H1 (cell line): ENCODE measurements at regions not wholly inside any gene's neighbourhood (a gene's known extent, or its start where the extent isn't known, plus 50 kb on each side); places are given as distances from the start of the nearest gene placed in this dataset.

ENCODE experiments used
- CTCF ChIA-PET: fragments of 300-600 bp; sonication (Branson Sonifier 250); formaldehyde crosslinking; loops from one replicate; lab custom pipeline; 2021; ENCODE audit not compliant: partially characterized antibody; lab: Charles Lee
- POLR2A ChIA-PET: fragments of 300-600 bp; sonication (Branson Sonifier 250); formaldehyde crosslinking; loops from one replicate; lab custom pipeline; 2021; ENCODE audit warnings: inconsistent platforms; ENCODE audit not compliant: partially characterized antibody; lab: Charles Lee
- DNase-seq, 2 experiments: peaks; one replicate each; pipeline versions ENCODE4 v3.0.0 to v3.0.0-alpha.2; 2010 to 2022; ENCODE audit warnings: low spot score in 2 of 2, low read depth in 1 of 2, mixed read lengths in 1 of 2
- FAIRE-seq: peaks from 2 replicates; lab custom pipeline; 2011; peaks lifted over from hg19 to GRCh38; lab: Jason Lieb, UNC
- H2AFZ ChIP-seq: 2 replicates; pipeline ENCODE4 v1.8.1; 2012; ENCODE audit warnings: low read length, inconsistent platforms
- H2AK5ac ChIP-seq: 2 replicates; pipeline ENCODE4 v1.6.1; 2013; ENCODE audit warnings: low read depth, low read length
- H2BK120ac ChIP-seq: replicated peaks from 2 replicates; pipeline ENCODE3; 2013; ENCODE audit warnings: low read depth, low read length, inconsistent platforms
- H2BK12ac ChIP-seq: 2 replicates; pipeline ENCODE4 v1.6.1; 2013; ENCODE audit warnings: low read depth, low read length
- H2BK15ac ChIP-seq: 2 replicates; pipeline ENCODE4 v1.6.1; 2013; ENCODE audit warnings: low read length
- H2BK20ac ChIP-seq: 2 replicates; pipeline ENCODE4 v1.6.1; 2013; ENCODE audit warnings: low read length
- H2BK5ac ChIP-seq: 2 replicates; pipeline ENCODE4 v1.6.1; 2013; ENCODE audit warnings: low read depth, low read length
- H3K14ac ChIP-seq: 2 replicates; pipeline ENCODE4 v1.6.1; 2013; ENCODE audit warnings: inconsistent platforms; ENCODE audit not compliant: insufficient read length
- H3K18ac ChIP-seq: 2 replicates; pipeline ENCODE4 v1.6.1; 2013; ENCODE audit warnings: low read length; ENCODE audit errors: extremely low read depth
- H3K23ac ChIP-seq: 2 replicates; pipeline ENCODE4 v1.6.1; 2013; ENCODE audit warnings: inconsistent platforms; ENCODE audit not compliant: insufficient read length
- H3K23me2 ChIP-seq: 2 replicates; pipeline ENCODE4 v1.6.1; 2013; ENCODE audit warnings: low read depth, low read length
- H3K27ac ChIP-seq: 2 replicates; pipeline ENCODE4 v1.6.1; 2011; ENCODE audit warnings: low read depth, low read length, inconsistent platforms
- H3K27me3 ChIP-seq, 4 experiments: replicated peaks in 1 of 4; 1 replicate in 1 of 4; 2 replicates in 3 of 4; pipeline versions ENCODE4 v1.6.1 to v1.8.1; 2011 to 2013; ENCODE audit warnings: low read length in 3 of 4, mild to moderate bottlenecking in 3 of 4, inconsistent platforms in 2 of 4, mixed read lengths in 2 of 4, moderate library complexity in 1 of 4; ENCODE audit not compliant: control insufficient read depth in 3 of 4, insufficient read depth in 3 of 4; ENCODE audit errors: extremely low read depth in 1 of 4
- H3K36me3 ChIP-seq, 4 experiments: 2 replicates each; pipeline versions ENCODE4 v1.6.1 to v1.8.1; 2011 to 2013; ENCODE audit warnings: mild to moderate bottlenecking in 4 of 4, low read length in 3 of 4, moderate library complexity in 2 of 4, control low read depth in 1 of 4, inconsistent platforms in 1 of 4; ENCODE audit not compliant: insufficient read depth in 4 of 4, control insufficient read depth in 2 of 4
- H3K4ac ChIP-seq: replicated peaks from 2 replicates; pipeline ENCODE3; 2013; ENCODE audit warnings: low read length, low read depth, mixed read lengths, inconsistent platforms; ENCODE audit not compliant: insufficient read length
- H3K4me1 ChIP-seq, 4 experiments: replicated peaks in 1 of 4; 1 replicate in 1 of 4; 2 replicates in 3 of 4; pipeline versions ENCODE4 v1.6.1 to v1.8.1; 2011 to 2013; ENCODE audit warnings: low read length in 3 of 4, inconsistent platforms in 2 of 4, mixed read lengths in 1 of 4; ENCODE audit not compliant: insufficient read depth in 4 of 4, control insufficient read depth in 3 of 4
- H3K4me2 ChIP-seq, 2 experiments: 2 replicates each; pipeline versions ENCODE4 v1.6.1 to v1.8.1; 2011 to 2013; ENCODE audit warnings: low read depth in 2 of 2, low read length in 2 of 2, control low read depth in 1 of 2, inconsistent platforms in 1 of 2, mild to moderate bottlenecking in 1 of 2; ENCODE audit not compliant: insufficient read depth in 1 of 2
- H3K4me3 ChIP-seq, 4 experiments: fragments of 200-600, 300-600 bp in 1 of 4; sonication (generic), shearing (Covaris generic), sonication (Bioruptor Twin) in 1 of 4; 2 replicates each; pipeline versions ENCODE4 v1.5.1 to v1.8.1; 2011 to 2016; ENCODE audit warnings: low read length in 4 of 4, low read depth in 3 of 4, control low read depth in 2 of 4, inconsistent platforms in 2 of 4, mild to moderate bottlenecking in 2 of 4, mixed read lengths in 1 of 4, moderate library complexity in 1 of 4; ENCODE audit not compliant: insufficient read depth in 2 of 4; ENCODE audit errors: extremely low read depth in 1 of 4
- H3K56ac ChIP-seq: replicated peaks from 2 replicates; pipeline ENCODE3; 2013; ENCODE audit warnings: low read depth, mild to moderate bottlenecking, mixed read lengths, low read length, inconsistent platforms; ENCODE audit not compliant: insufficient read length
- H3K79me1 ChIP-seq: 2 replicates; pipeline ENCODE4 v1.6.1; 2013; ENCODE audit warnings: low read depth, low read length, control low read depth
- H3K79me2 ChIP-seq, 2 experiments: 2 replicates each; pipeline versions ENCODE4 v1.6.1 to v1.8.1; 2012 to 2013; ENCODE audit warnings: low read length in 2 of 2, mild to moderate bottlenecking in 2 of 2, inconsistent platforms in 1 of 2; ENCODE audit not compliant: insufficient read depth in 2 of 2, control insufficient read depth in 1 of 2
- H3K9ac ChIP-seq, 4 experiments: replicated peaks in 1 of 4; 1 replicate in 1 of 4; 2 replicates in 3 of 4; pipeline versions ENCODE4 v1.6.1 to v1.8.1; 2011 to 2013; ENCODE audit warnings: low read depth in 3 of 4, low read length in 3 of 4, control low read depth in 2 of 4, mild to moderate bottlenecking in 2 of 4, moderate library complexity in 2 of 4, inconsistent platforms in 1 of 4; ENCODE audit errors: extremely low read depth in 1 of 4
- H3K9me3 ChIP-seq, 2 experiments: 2 replicates each; pipeline versions ENCODE4 v1.6.1 to v1.8.1; 2012 to 2013; ENCODE audit warnings: mild to moderate bottlenecking in 2 of 2, moderate library complexity in 2 of 2, control low read depth in 1 of 2, inconsistent platforms in 1 of 2, low read depth in 1 of 2, low read length in 1 of 2, mixed read lengths in 1 of 2; ENCODE audit not compliant: insufficient read depth in 2 of 2
- H4K20me1 ChIP-seq, 2 experiments: replicated peaks in 1 of 2; 2 replicates each; pipeline versions ENCODE3 to v1.8.1; 2011 to 2013; ENCODE audit warnings: inconsistent platforms in 2 of 2, low read length in 2 of 2, mild to moderate bottlenecking in 1 of 2; ENCODE audit not compliant: insufficient read depth in 2 of 2, control insufficient read depth in 1 of 2
- H4K5ac ChIP-seq: 2 replicates; pipeline ENCODE4 v1.6.1; 2013; ENCODE audit warnings: low read length, low read depth, mixed read lengths, inconsistent platforms; ENCODE audit not compliant: insufficient read length
- H4K8ac ChIP-seq: 2 replicates; pipeline ENCODE4 v1.8.0; 2013; ENCODE audit warnings: mild to moderate bottlenecking, moderate library complexity, low read length, inconsistent platforms; ENCODE audit not compliant: insufficient read depth; ENCODE audit errors: extremely low read depth
- H4K91ac ChIP-seq: replicated peaks from 2 replicates; pipeline ENCODE3; 2013; ENCODE audit warnings: low read length, mixed read lengths, inconsistent platforms; ENCODE audit not compliant: insufficient read length
- TAF1 ChIP-seq: IDR thresholded peaks from 2 replicates; pipeline ENCODE4 v1.6.1; 2011; ENCODE audit warnings: mild to moderate bottlenecking, low read depth, low read length
- WGBS, 2 experiments: shearing (Covaris generic) in 1 of 2; methylation state at CpG; one replicate each; pipeline versions ENCODE4 v1.1.6 to v1.1.7; 2013 to 2015; ENCODE audit warnings: low lambda C conversion rate in 2 of 2, mixed read lengths in 2 of 2, inconsistent platforms in 1 of 2, low coverage in 1 of 2, missing lambda C conversion rate in 1 of 2; ENCODE audit not compliant: insufficient replicate concordance in 2 of 2, insufficient coverage in 1 of 2, insufficient read length in 1 of 2; ENCODE audit errors: extremely low coverage in 1 of 2, missing lambda C conversion rate in 1 of 2; 5-methylcytosine and 5-hydroxymethylcytosine counted together

DNA sequence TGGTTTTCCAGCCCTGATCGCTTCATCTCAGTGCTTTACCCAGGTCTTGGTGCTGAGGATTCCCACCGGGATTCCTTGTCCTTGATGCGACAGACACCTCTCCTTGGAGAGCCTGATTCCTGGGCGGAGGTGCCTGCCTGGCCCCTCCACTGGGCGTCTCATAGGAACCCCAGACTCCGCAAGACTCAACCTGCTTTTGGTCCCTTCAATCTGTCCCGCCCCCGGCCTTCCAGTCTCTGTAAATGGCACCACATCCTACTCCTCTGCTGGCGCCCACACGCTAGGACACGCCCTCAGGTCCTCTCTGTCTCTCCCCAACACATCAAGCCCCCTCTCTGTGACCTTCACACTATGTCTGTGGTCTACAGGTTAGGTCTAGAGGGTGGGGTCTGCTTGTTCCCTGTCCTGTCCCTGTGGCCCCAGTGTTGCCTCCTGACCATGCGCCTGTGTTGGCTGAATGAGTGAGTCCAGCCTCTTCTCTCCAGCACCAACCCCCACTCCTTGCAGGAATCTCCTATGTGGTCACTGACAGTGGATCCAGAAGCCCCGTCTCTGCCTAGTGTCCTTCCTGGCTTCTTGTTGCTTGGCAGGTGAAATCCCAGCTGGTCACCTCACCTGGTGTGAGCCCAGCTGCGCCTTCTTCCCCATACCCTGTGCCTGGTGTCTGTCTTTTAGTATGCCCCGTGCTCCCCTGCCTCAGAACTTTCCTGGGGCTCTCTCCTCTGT lies 119.7 kb upstream of the C1orf174 start:
- DNase-seq (no peak), FAIRE-seq (no peak)
- Histone ChIP-seq H3K79me1 (no peaks in the 10 kb centered on the region; the same call in 1 of the 2 replicates), H3K4me1 (no peaks in the 10 kb centered on the region), H3K23me2 (no peaks in the 10 kb centered on the region), H4K20me1 (no peaks in the 10 kb centered on the region), H2AFZ (no peak overlapping the region), H3K27me3 (no peaks in the 10 kb centered on the region), H3K18ac (no peak overlapping the region; the same call in 1 of the 2 replicates), H3K4me3 (no peak overlapping the region), H2BK12ac (no peak overlapping the region), H3K9me3 (no peaks in the 10 kb centered on the region), H3K23ac (no peak overlapping the region), H4K8ac (no peak overlapping the region; the same call in 1 of the 2 replicates), H3K27ac (no peak overlapping the region), H2BK20ac (no peak overlapping the region), H3K9ac (no peak overlapping the region), H4K5ac (no peak overlapping the region), H2BK15ac (no peak overlapping the region), H3K4me2 (no peak overlapping the region), H3K56ac (no peak overlapping the region), H3K36me3 (no peaks in the 10 kb centered on the region), H2BK5ac (no peak overlapping the region), H4K91ac (no peak overlapping the region), H3K79me2 (no peaks in the 10 kb centered on the region), H3K4ac (no peak overlapping the region), H2BK120ac (no peak overlapping the region), H2AK5ac (no peak overlapping the region), H3K14ac (no peak overlapping the region)
- 75% methylated on average over 15 of the region's 15 CpGs; no CpG with 5 or more reads in 1 of the 2 experiments for WGBS, 2 experiments
- CTCF ChIA-PET, result no interaction called here
- POLR2A ChIA-PET, result no interaction called here
- TF ChIP-seq TAF1, result no peak
